Muscle layer of duodenum (tissue), 2 donors: ENCODE measurements at regions not wholly inside any gene's neighbourhood (a gene's known extent, or its start where the extent isn't known, plus 50 kb on each side); places are given as distances from the start of the nearest gene placed in this dataset.

Source experiments
- H3K27ac ChIP-seq: one replicate; pipeline ENCODE4 v1.7.0; 2013; ENCODE audit warnings: mild to moderate bottlenecking, low read length
- H3K27me3 ChIP-seq: one replicate; pipeline ENCODE4 v1.7.0; 2013; ENCODE audit warnings: low read depth, mild to moderate bottlenecking, control low read depth, low read length
- H3K36me3 ChIP-seq, 2 donors: one replicate each; pipeline ENCODE4 v1.7.0; 2013; ENCODE audit warnings: low read length in 2 of 2, control low read depth in 1 of 2, mild to moderate bottlenecking in 1 of 2; ENCODE audit not compliant: insufficient read depth in 2 of 2, control insufficient read depth in 1 of 2
- H3K4me1 ChIP-seq, 2 donors: one replicate each; pipeline ENCODE4 v1.7.0; 2013; ENCODE audit warnings: low read length in 2 of 2, mild to moderate bottlenecking in 2 of 2, control low read depth in 1 of 2, moderate library complexity in 1 of 2; ENCODE audit not compliant: insufficient read depth in 2 of 2, control insufficient read depth in 1 of 2
- H3K4me3 ChIP-seq, 2 donors: one replicate each; pipeline ENCODE4 v1.7.0; 2013; ENCODE audit warnings: low read length in 2 of 2, low read depth in 1 of 2, mild to moderate bottlenecking in 1 of 2
- H3K9me3 ChIP-seq, 2 donors: one replicate each; pipeline ENCODE4 v1.7.0; 2013; ENCODE audit warnings: low read length in 2 of 2, control low read depth in 1 of 2, mild to moderate bottlenecking in 1 of 2; ENCODE audit not compliant: control insufficient read depth in 1 of 2
- donor health status: healthy.

- Histone ChIP-seq H3K27ac (no peak overlapping the region), H3K36me3 (no peaks in the 10 kb centered on the region), H3K27me3 (no peaks in the 10 kb centered on the region), H3K9me3 (no peaks in the 10 kb centered on the region), H3K4me1 (peaks cover 2 to 5% of the 10 kb centered on the region in 2 donors), H3K4me3 (no peak overlapping the region)
Observed at GRCh38 chr9:551986-552929, 289.2 kb upstream of the DMRT1 start.

- Histone ChIP-seq H3K27me3 (no peaks in the 10 kb centered on the region), H3K4me1 (peaks cover 0 to 5% of the 10 kb centered on the region in 2 donors), H3K9me3 (no peaks in the 10 kb centered on the region), H3K27ac (no peak overlapping the region), H3K4me3 (no peak overlapping the region), H3K36me3 (no peaks in the 10 kb centered on the region)
Observed at GRCh38 chr9:555493-555892, 286.0 kb upstream of the DMRT1 start.

GRCh38 chr9:556199-556598 is 285.3 kb upstream of the DMRT1 start:
- Histone ChIP-seq H3K36me3 (no peaks in the 10 kb centered on the region), H3K4me1 (peaks cover 0 to 5% of the 10 kb centered on the region in 2 donors), H3K4me3 (no peak overlapping the region)

GRCh38 chr9:556675-557074 is 284.8 kb upstream of the DMRT1 start:
- Histone ChIP-seq H3K27me3 (no peaks in the 10 kb centered on the region), H3K4me3 (no peak overlapping the region), H3K9me3 (no peaks in the 10 kb centered on the region), H3K27ac (no peak overlapping the region), H3K4me1 (peaks cover 0 to 5% of the 10 kb centered on the region in 2 donors), H3K36me3 (no peaks in the 10 kb centered on the region)

More at GRCh38 chr9:556199-556598, 285.3 kb upstream of the DMRT1 start:
- Histone ChIP-seq H3K27ac (no peak overlapping the region), H3K27me3 (no peaks in the 10 kb centered on the region), H3K9me3 (no peaks in the 10 kb centered on the region)

- H3K9me3 ChIP-seq, result no peaks in the 10 kb centered on the region
- H3K36me3 ChIP-seq, result no peaks in the 10 kb centered on the region
- H3K27ac ChIP-seq, result no peak overlapping the region
- H3K27me3 ChIP-seq, result no peaks in the 10 kb centered on the region
- H3K4me1 ChIP-seq, result peaks cover 0 to 3% of the 10 kb centered on the region in 2 donors
- no peak overlapping the region for H3K4me3 ChIP-seq
Observed at GRCh38 chr9:557601-558201, 283.8 kb upstream of the DMRT1 start.

GRCh38 chr9:561427-561826 is 280.1 kb upstream of the DMRT1 start:
- Histone ChIP-seq H3K36me3 (no peaks in the 10 kb centered on the region), H3K4me3 (no peak overlapping the region), H3K27me3 (no peaks in the 10 kb centered on the region), H3K9me3 (no peaks in the 10 kb centered on the region), H3K27ac (no peak overlapping the region), H3K4me1 (no peaks in the 10 kb centered on the region)

GRCh38 chr9:563200-563599 is 278.3 kb upstream of the DMRT1 start:
- Histone ChIP-seq H3K27ac (no peak overlapping the region), H3K9me3 (peaks cover 0 to 3% of the 10 kb centered on the region in 2 donors), H3K36me3 (no peaks in the 10 kb centered on the region), H3K4me1 (no peaks in the 10 kb centered on the region), H3K27me3 (no peaks in the 10 kb centered on the region), H3K4me3 (no peak overlapping the region)

- no peak overlapping the region for H3K4me3 ChIP-seq
- H3K36me3 ChIP-seq, result no peaks in the 10 kb centered on the region
- H3K4me1 ChIP-seq, result no peaks in the 10 kb centered on the region
- H3K27ac ChIP-seq, result no peak overlapping the region
- peaks cover 0 to 3% of the 10 kb centered on the region in 2 donors for H3K9me3 ChIP-seq
- H3K27me3 ChIP-seq, result no peaks in the 10 kb centered on the region
Observed at GRCh38 chr9:565528-565927, 276.0 kb upstream of the DMRT1 start.

- Histone ChIP-seq H3K9me3 (peaks cover 0 to 3% of the 10 kb centered on the region in 2 donors), H3K4me1 (peaks cover 3 to 5% of the 10 kb centered on the region in 2 donors), H3K36me3 (no peaks in the 10 kb centered on the region), H3K4me3 (no peak overlapping the region), H3K27ac (no peak overlapping the region), H3K27me3 (no peaks in the 10 kb centered on the region)
Observed at GRCh38 chr9:567128-567746, 274.3 kb upstream of the DMRT1 start.

- Histone ChIP-seq H3K9me3 (peaks cover 0 to 3% of the 10 kb centered on the region in 2 donors), H3K4me1 (peaks cover 3 to 5% of the 10 kb centered on the region in 2 donors), H3K4me3 (no peak overlapping the region), H3K27ac (no peak overlapping the region), H3K27me3 (no peaks in the 10 kb centered on the region), H3K36me3 (no peaks in the 10 kb centered on the region)
Observed at GRCh38 chr9:567747-568305, 273.7 kb upstream of the DMRT1 start.

- H3K27ac ChIP-seq, result no peak overlapping the region
Observed at GRCh38 chr9:569296-569695, 272.2 kb upstream of the DMRT1 start.

More at GRCh38 chr9:569296-569695, 272.2 kb upstream of the DMRT1 start:
- no peaks in the 10 kb centered on the region for H3K36me3 ChIP-seq
- H3K4me1 ChIP-seq, result peaks cover 3 to 8% of the 10 kb centered on the region in 2 donors
- H3K4me3 ChIP-seq, result no peak overlapping the region
- no peaks in the 10 kb centered on the region for H3K27me3 ChIP-seq
- H3K9me3 ChIP-seq, result peaks cover 0 to 3% of the 10 kb centered on the region in 2 donors
